ENCODE measurements at regions not wholly inside any gene's neighbourhood (a gene's known extent, or its start where the extent isn't known, plus 50 kb on each side); places are given as distances from the start of the nearest gene placed in this dataset.

- ChIA-PET POLR2A (interaction anchor here (0.7 kb wide), 1 partner anchor 288 kb away, joined by 3 read pairs; no protein-coding TSS in a partner anchor), CTCF (ENCODE audit: unreplicated experiment) (no interaction called here)
- H3K27ac ChIP-seq (ENCODE audit: low read depth, low read length, poor library complexity, severe bottlenecking) = no peak overlapping the region
- no peak for DNase-seq (ENCODE audit: low spot score)
- H2AFZ ChIP-seq (ENCODE audit: low read length) = no peak overlapping the region
- H3K4me2 ChIP-seq (ENCODE audit: low read length) = no peak overlapping the region
- no peak overlapping the region for H3K4me3 ChIP-seq (ENCODE audit: low read depth, low read length, poor library complexity, severe bottlenecking)
- no TSS peak for BruUV-seq (replicated peaks)
- no peaks in the 10 kb centered on the region for H3K36me3 ChIP-seq (ENCODE audit: insufficient read depth, low read length)
- no peaks in the 10 kb centered on the region for H3K9me2 ChIP-seq (ENCODE audit: insufficient read depth, low read length)
- intact Hi-C loops (cut with micrococcal nuclease; ENCODE audit: unreplicated experiment) = no loop called here
- H4K20me1 ChIP-seq (ENCODE audit: insufficient read depth, low read length) = no peaks in the 10 kb centered on the region
- H3K4me1 ChIP-seq (ENCODE audit: insufficient read depth, low read length, poor library complexity, severe bottlenecking) = no peaks in the 10 kb centered on the region
- no peaks in the 10 kb centered on the region for H3K9me3 ChIP-seq (ENCODE audit: low read length)
- H3K79me2 ChIP-seq (ENCODE audit: insufficient read depth, low read depth, low read length) = no peaks in the 10 kb centered on the region
- TF ChIP-seq CTCF (conservative IDR thresholded peaks at IDR 0.05; ENCODE audit: low read length) (no peak), EZH2phosphoT487 (IDR thresholded peaks at IDR 0.05; ENCODE audit: borderline replicate concordance, low read depth, low read length) (no peak)
These were observed 88.5 kb downstream of the SOD2 start for GRCh38 chr6:159604443-159604956.

GRCh38 chr6:159602431-159603041 is 90.5 kb downstream of the SOD2 start:
- Histone ChIP-seq H3K4me2 (ENCODE audit: low read length) (no peak overlapping the region), H3K36me3 (ENCODE audit: insufficient read depth, low read length) (no peaks in the 10 kb centered on the region)
- no TSS peak for BruUV-seq (replicated peaks)

More at GRCh38 chr6:159602431-159603041, 90.5 kb downstream of the SOD2 start:
- H2AFZ ChIP-seq (ENCODE audit: low read length) = no peak overlapping the region
- TF ChIP-seq EZH2phosphoT487 (IDR thresholded peaks at IDR 0.05; ENCODE audit: borderline replicate concordance, low read depth, low read length) (no peak), CTCF (conservative IDR thresholded peaks at IDR 0.05; ENCODE audit: low read length) (no peak)
- intact Hi-C loops (cut with micrococcal nuclease; ENCODE audit: unreplicated experiment) = no loop called here
- no peaks in the 10 kb centered on the region for H3K79me2 ChIP-seq (ENCODE audit: insufficient read depth, low read depth, low read length)
- DNase-seq (ENCODE audit: low spot score) = no peak
- H4K20me1 ChIP-seq (ENCODE audit: insufficient read depth, low read length) = no peaks in the 10 kb centered on the region
- no peak overlapping the region for H3K4me3 ChIP-seq (ENCODE audit: low read depth, low read length, poor library complexity, severe bottlenecking)
- no peaks in the 10 kb centered on the region for H3K4me1 ChIP-seq (ENCODE audit: insufficient read depth, low read length, poor library complexity, severe bottlenecking)
- H3K9me2 ChIP-seq (ENCODE audit: insufficient read depth, low read length) = no peaks in the 10 kb centered on the region
- no peak overlapping the region for H3K27ac ChIP-seq (ENCODE audit: low read depth, low read length, poor library complexity, severe bottlenecking)
- ChIA-PET POLR2A (interaction anchor here (0.6 to 1.3 kb wide), 3 partner anchors 9 to 39 kb away, joined by 3 to 6 read pairs (median 3); no protein-coding TSS in a partner anchor), CTCF (ENCODE audit: unreplicated experiment) (no interaction called here)
- H3K9me3 ChIP-seq (ENCODE audit: low read length) = no peaks in the 10 kb centered on the region

All from OCI-LY7 (cell line).